Coronary artery (tissue), 2 donors: ENCODE measurements at regions not wholly inside any gene's neighbourhood (a gene's known extent, or its start where the extent isn't known, plus 50 kb on each side); places are given as distances from the start of the nearest gene placed in this dataset.

Experiments
- DNase-seq: peaks from one replicate; pipeline ENCODE4 v3.0.0-alpha.2; 2017; ENCODE audit warnings: low spot score
- H3K27ac ChIP-seq, 2 donors: fragments of 200-600 bp; sonication (generic); one replicate each; pipeline ENCODE4 v1.5.1; 2016 to 2019
- H3K4me3 ChIP-seq: fragments of 200-600 bp; sonication (generic); 2 replicates; pipeline ENCODE4 v1.5.1; 2016; ENCODE audit warnings: mild to moderate bottlenecking, moderate library complexity
- TF ChIP-seq, protein P1 (sequence below): fragments of 200-600 bp; sonication (generic); IDR thresholded peaks from one replicate; pipeline ENCODE4 v1.5.1; 2019; ENCODE audit warnings: antibody characterized with exemption

- H3K4me3 ChIP-seq: no peak overlapping the region
- TF ChIP-seq, protein P1, sequence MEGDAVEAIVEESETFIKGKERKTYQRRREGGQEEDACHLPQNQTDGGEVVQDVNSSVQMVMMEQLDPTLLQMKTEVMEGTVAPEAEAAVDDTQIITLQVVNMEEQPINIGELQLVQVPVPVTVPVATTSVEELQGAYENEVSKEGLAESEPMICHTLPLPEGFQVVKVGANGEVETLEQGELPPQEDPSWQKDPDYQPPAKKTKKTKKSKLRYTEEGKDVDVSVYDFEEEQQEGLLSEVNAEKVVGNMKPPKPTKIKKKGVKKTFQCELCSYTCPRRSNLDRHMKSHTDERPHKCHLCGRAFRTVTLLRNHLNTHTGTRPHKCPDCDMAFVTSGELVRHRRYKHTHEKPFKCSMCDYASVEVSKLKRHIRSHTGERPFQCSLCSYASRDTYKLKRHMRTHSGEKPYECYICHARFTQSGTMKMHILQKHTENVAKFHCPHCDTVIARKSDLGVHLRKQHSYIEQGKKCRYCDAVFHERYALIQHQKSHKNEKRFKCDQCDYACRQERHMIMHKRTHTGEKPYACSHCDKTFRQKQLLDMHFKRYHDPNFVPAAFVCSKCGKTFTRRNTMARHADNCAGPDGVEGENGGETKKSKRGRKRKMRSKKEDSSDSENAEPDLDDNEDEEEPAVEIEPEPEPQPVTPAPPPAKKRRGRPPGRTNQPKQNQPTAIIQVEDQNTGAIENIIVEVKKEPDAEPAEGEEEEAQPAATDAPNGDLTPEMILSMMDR: no peak
- no peak for DNase-seq
Observed at GRCh38 chr20:29687438-29687837, 1570.0 kb upstream of the DEFB115 start.

GRCh38 chr20:29689411-29690225 is 1567.8 kb upstream of the DEFB115 start:
- H3K27ac ChIP-seq: no peak overlapping the region
- DNase-seq: peak; percentile 54
- TF ChIP-seq, protein P1: no peak
- no peak overlapping the region for H3K4me3 ChIP-seq

More at GRCh38 chr20:29687438-29687837, 1570.0 kb upstream of the DEFB115 start:
- H3K27ac ChIP-seq: no peak overlapping the region

DNA sequence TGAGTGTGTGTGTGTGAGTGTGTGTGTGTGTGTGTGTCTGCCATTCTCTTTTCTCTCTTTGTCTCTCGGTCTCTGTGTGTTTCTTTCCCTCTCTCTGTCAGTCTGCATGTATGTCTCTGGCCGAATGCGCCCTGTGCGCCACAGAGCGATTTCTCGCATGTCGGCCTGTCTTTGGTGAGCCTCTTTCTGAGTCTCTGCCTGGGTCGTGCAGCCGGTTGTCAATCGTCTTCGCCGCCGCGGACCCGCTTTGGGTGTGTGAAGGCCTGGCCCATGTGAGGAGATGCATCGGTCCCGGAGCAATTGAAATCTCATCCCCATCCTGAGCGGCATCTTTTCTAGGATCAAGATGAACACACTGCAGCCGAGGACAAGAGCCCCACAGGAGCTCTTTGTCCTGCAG is 1567.2 kb upstream of the DEFB115 start:
- DNase-seq: peak; percentile 52
- TF ChIP-seq, protein P1: no peak
- Histone ChIP-seq H3K27ac (no peak overlapping the region), H3K4me3 (no peak overlapping the region)

DNA sequence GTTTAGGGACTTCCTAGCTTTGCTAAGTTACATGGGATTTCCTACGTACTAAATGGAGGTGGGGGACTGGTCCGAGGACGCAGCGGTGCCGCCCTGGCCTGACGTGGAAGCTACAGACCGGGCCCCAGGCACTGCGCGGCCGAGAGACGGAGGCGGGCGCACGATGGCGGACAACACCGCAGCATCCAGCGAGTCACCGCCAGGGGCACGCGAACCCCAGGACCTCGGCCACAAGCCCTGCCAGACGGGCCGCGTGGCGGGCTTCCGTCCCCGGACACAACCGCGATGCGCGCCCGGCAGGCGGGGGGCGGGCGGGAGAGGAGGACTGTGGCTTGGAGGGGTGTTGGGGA is 1516.9 kb upstream of the DEFB115 start:
- TF ChIP-seq, protein P1: no peak
- no peak overlapping the region for H3K27ac ChIP-seq
- no peak overlapping the region for H3K4me3 ChIP-seq
- DNase-seq: no peak

GRCh38 chr20:29740951-29741593 is 1516.4 kb upstream of the DEFB115 start:
- no peak overlapping the region for H3K4me3 ChIP-seq
- no peak overlapping the region for H3K27ac ChIP-seq
- TF ChIP-seq, protein P1: no peak
- DNase-seq: no peak

DNA sequence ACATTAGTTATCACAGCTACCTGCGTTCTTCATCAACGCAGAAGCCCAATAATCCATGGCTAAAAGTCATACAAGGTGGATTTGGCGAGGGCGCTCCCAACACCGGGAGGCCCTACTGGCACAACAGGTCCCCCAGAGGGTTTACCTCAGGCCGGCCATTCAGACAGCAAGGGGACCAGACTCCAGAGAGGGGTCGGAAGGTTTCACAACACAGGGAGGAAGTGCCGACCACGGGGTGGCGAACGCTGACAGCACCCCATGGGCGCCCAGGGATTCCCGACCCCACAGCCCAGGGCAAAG is 1515.9 kb upstream of the DEFB115 start:
- DNase-seq: peak; percentile 62
- H3K27ac ChIP-seq: no peak overlapping the region
- H3K4me3 ChIP-seq: no peak overlapping the region
- TF ChIP-seq, protein P1: no peak
